Uterus (tissue), 2 donors: ENCODE measurements at regions not wholly inside any gene's neighbourhood (a gene's known extent, or its start where the extent isn't known, plus 50 kb on each side); places are given as distances from the start of the nearest gene placed in this dataset.

Experiments used
- POLR2A ChIP-seq, 2 donors: fragments of 450-650 bp; IDR thresholded peaks; one replicate each; pipeline ENCODE4 v1.6.1; 2016; ENCODE audit warnings: antibody characterized with exemption in 2 of 2, mild to moderate bottlenecking in 1 of 2, moderate library complexity in 1 of 2
- TF ChIP-seq, protein P1 (sequence below), 4 experiments: fragments of 200-600 bp in 2 of 4; fragments of 450-650 bp in 2 of 4; sonication (generic) in 2 of 4; IDR thresholded peaks; one replicate each; pipeline ENCODE4 v1.5.1; 2016 to 2019; ENCODE audit warnings: antibody characterized with exemption in 4 of 4, mild to moderate bottlenecking in 2 of 4, moderate library complexity in 1 of 4

- TF ChIP-seq, protein P1, sequence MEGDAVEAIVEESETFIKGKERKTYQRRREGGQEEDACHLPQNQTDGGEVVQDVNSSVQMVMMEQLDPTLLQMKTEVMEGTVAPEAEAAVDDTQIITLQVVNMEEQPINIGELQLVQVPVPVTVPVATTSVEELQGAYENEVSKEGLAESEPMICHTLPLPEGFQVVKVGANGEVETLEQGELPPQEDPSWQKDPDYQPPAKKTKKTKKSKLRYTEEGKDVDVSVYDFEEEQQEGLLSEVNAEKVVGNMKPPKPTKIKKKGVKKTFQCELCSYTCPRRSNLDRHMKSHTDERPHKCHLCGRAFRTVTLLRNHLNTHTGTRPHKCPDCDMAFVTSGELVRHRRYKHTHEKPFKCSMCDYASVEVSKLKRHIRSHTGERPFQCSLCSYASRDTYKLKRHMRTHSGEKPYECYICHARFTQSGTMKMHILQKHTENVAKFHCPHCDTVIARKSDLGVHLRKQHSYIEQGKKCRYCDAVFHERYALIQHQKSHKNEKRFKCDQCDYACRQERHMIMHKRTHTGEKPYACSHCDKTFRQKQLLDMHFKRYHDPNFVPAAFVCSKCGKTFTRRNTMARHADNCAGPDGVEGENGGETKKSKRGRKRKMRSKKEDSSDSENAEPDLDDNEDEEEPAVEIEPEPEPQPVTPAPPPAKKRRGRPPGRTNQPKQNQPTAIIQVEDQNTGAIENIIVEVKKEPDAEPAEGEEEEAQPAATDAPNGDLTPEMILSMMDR (IDR thresholded peaks at IDR 0.05): no peak
- TF ChIP-seq POLR2A (IDR thresholded peaks at IDR 0.05): no peak
These were observed 373.5 kb upstream of the TACR3 start for GRCh38 chr4:104093247-104093646.
